ENCODE measurements at regions not wholly inside any gene's neighbourhood (a gene's known extent, or its start where the extent isn't known, plus 50 kb on each side); places are given as distances from the start of the nearest gene placed in this dataset.

DNA sequence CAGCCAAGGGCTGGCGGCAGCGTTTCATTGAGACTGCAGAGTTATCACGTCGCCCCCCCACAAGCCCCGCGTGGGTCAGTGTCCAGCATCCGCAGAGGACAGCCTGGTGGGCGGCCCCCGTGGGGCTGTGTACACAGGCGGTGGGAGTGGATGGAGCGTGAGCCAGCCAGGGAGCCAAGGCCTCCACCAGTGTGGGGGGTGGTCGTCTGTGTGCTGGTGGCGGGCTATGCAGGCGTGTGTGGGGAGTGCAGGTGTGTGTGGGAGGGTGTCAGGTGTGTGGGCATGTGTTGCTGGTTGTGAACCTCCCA is 56.5 kb upstream of the NKX1-1 start:
- no peak for TF ChIP-seq POLR2AphosphoS5 (IDR thresholded peaks at IDR 0.05)
- no peak for TF ChIP-seq EP300 (IDR thresholded peaks at IDR 0.05)
- TF ChIP-seq POLR2A (IDR thresholded peaks at IDR 0.05): no peak
- TF ChIP-seq, protein P1, sequence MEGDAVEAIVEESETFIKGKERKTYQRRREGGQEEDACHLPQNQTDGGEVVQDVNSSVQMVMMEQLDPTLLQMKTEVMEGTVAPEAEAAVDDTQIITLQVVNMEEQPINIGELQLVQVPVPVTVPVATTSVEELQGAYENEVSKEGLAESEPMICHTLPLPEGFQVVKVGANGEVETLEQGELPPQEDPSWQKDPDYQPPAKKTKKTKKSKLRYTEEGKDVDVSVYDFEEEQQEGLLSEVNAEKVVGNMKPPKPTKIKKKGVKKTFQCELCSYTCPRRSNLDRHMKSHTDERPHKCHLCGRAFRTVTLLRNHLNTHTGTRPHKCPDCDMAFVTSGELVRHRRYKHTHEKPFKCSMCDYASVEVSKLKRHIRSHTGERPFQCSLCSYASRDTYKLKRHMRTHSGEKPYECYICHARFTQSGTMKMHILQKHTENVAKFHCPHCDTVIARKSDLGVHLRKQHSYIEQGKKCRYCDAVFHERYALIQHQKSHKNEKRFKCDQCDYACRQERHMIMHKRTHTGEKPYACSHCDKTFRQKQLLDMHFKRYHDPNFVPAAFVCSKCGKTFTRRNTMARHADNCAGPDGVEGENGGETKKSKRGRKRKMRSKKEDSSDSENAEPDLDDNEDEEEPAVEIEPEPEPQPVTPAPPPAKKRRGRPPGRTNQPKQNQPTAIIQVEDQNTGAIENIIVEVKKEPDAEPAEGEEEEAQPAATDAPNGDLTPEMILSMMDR (IDR thresholded peaks at IDR 0.05): no peak
- no peaks in the 10 kb centered on the region for H3K36me3 ChIP-seq

DNA sequence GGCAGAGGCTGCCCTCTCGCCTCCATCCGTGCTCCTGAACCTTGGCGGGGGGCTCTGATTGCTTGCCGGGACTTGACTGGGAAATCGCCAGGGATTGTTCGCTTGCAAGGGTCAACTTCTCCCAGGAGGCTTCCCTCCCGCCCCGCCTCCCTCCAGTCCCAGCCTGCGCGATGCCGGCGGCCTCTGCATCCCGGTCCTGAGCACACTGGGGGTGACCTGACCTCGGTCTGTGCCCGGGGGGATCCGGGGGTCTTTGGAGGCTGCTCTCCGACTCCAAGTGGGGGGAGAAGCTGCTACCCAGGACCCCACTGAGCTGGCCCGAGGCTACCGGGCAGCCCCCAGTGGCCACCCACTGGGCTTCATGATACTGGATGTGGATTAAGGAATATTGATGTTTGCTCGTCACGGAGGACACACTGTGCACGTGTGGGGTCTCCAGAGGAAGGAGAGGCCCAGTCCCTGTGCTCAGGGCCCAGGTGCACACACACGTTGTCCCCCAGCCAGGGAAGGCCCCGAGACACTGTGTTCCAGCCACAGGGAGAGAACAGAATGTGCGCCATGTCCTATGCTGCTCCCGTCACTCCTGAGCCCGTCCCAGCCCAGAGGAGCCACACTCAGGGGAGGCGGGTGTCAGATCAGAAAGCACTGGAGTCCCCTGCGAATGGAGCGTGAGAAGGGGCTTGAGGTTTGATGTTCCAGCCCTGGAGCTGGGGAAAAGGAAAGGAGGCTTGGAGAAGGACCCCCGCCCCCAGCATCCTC is 55.9 kb upstream of the NKX1-1 start:
- WGBS, 2 donors (ENCODE audit: low coverage in 1 of 2): 4 to 54% methylated on average over 4 to 5 of the region's 31 CpGs
- Histone ChIP-seq H3K9me3 (no peaks in the 10 kb centered on the region), H3K36me3 (no peaks in the 10 kb centered on the region), H3K4me1 (no peaks in the 10 kb centered on the region), H3K27ac (no peak overlapping the region), H3K4me3 (no peak overlapping the region), H3K27me3 (peaks cover 92% of the 10 kb centered on the region)
- TF ChIP-seq POLR2AphosphoS5 (IDR thresholded peaks at IDR 0.05) (no peak), POLR2A (IDR thresholded peaks at IDR 0.05) (no peak), EP300 (IDR thresholded peaks at IDR 0.05) (no peak)
- TF ChIP-seq, protein P1 (IDR thresholded peaks at IDR 0.05): no peak
- no peak for ATAC-seq

More for the DNA sequence above, 56.5 kb upstream of the NKX1-1 start:
- Histone ChIP-seq H3K9me3 (no peaks in the 10 kb centered on the region), H3K27me3 (peaks cover 89% of the 10 kb centered on the region), H3K4me1 (no peaks in the 10 kb centered on the region), H3K27ac (no peak overlapping the region), H3K4me3 (no peak overlapping the region)
- no peak for ATAC-seq
- WGBS, 2 donors (ENCODE audit: low coverage in 1 of 2): 60% methylated on average over 1 of the region's 14 CpGs; no CpG with 5 or more reads in 1 of the 2 donors

- peaks cover 90% of the 10 kb centered on the region for H3K27me3 ChIP-seq
- no peak for ATAC-seq
- no peaks in the 10 kb centered on the region for H3K36me3 ChIP-seq
- H3K4me1 ChIP-seq: no peaks in the 10 kb centered on the region
- H3K4me3 ChIP-seq: no peak overlapping the region
- 77 to 80% methylated on average over 1 to 8 of the region's 19 CpGs for WGBS, 2 donors (ENCODE audit: low coverage in 1 of 2)
- no peaks in the 10 kb centered on the region for H3K9me3 ChIP-seq
- H3K27ac ChIP-seq: no peak overlapping the region
- TF ChIP-seq, protein P1 (IDR thresholded peaks at IDR 0.05): no peak
- TF ChIP-seq POLR2A (IDR thresholded peaks at IDR 0.05): no peak
- no peak for TF ChIP-seq EP300 (IDR thresholded peaks at IDR 0.05)
- TF ChIP-seq POLR2AphosphoS5 (IDR thresholded peaks at IDR 0.05): no peak
Observed at GRCh38 chr4:1460967-1461868, 55.0 kb upstream of the NKX1-1 start.

- Histone ChIP-seq H3K27me3 (peaks cover 84% of the 10 kb centered on the region), H3K9me3 (no peaks in the 10 kb centered on the region), H3K27ac (no peak overlapping the region), H3K4me1 (no peaks in the 10 kb centered on the region), H3K4me3 (no peak overlapping the region), H3K36me3 (no peaks in the 10 kb centered on the region)
- no peak for ATAC-seq
- TF ChIP-seq POLR2AphosphoS5 (IDR thresholded peaks at IDR 0.05): no peak
- TF ChIP-seq, protein P1 (IDR thresholded peaks at IDR 0.05): no peak
- no peak for TF ChIP-seq EP300 (IDR thresholded peaks at IDR 0.05)
- no peak for TF ChIP-seq POLR2A (IDR thresholded peaks at IDR 0.05)
- 36 to 47% methylated on average over 3 to 5 of the region's 26 CpGs for WGBS, 2 donors (ENCODE audit: low coverage in 1 of 2)
Observed at GRCh38 chr4:1459722-1460511, 53.7 kb upstream of the NKX1-1 start.
